Neural cell (in vitro differentiated cells): ENCODE measurements at regions not wholly inside any gene's neighbourhood (a gene's known extent, or its start where the extent isn't known, plus 50 kb on each side); places are given as distances from the start of the nearest gene placed in this dataset.

ENCODE experiments used
- H2AFZ ChIP-seq: fragments of 200-600, 300-800 bp; sonication (generic), shearing (Covaris generic); 2 replicates; pipeline ENCODE4 v1.6.0; 2014; ENCODE audit warnings: low read depth, mild to moderate bottlenecking, antibody characterized with exemption, low read length, moderate library complexity
- H3F3A ChIP-seq: fragments of 200-600 bp; shearing (Covaris generic); 2 replicates; pipeline ENCODE4 v1.6.1; 2016; ENCODE audit warnings: mild to moderate bottlenecking, moderate library complexity, mixed read lengths, antibody characterized with exemption, low read length; ENCODE audit not compliant: insufficient read depth, poor library complexity, severe bottlenecking
- H3K27ac ChIP-seq: fragments of 200-600, 300-800 bp; sonication (generic), shearing (Covaris generic); 2 replicates; pipeline ENCODE4 v1.5.1; 2014; ENCODE audit warnings: mild to moderate bottlenecking, low read length, moderate library complexity
- H3K27me3 ChIP-seq: fragments of 300-800, 200-600 bp; sonication (generic), shearing (Covaris generic); 2 replicates; pipeline ENCODE4 v1.6.0; 2014; ENCODE audit warnings: mild to moderate bottlenecking, low read depth, low read length, moderate library complexity; ENCODE audit not compliant: insufficient read depth
- H3K36me3 ChIP-seq: fragments of 300-800, 200-600 bp; sonication (generic), shearing (Covaris generic); 2 replicates; pipeline ENCODE4 v1.5.1; 2014; ENCODE audit warnings: mild to moderate bottlenecking, antibody characterized with exemption, low read length, moderate library complexity; ENCODE audit not compliant: insufficient read depth
- H3K4me2 ChIP-seq: fragments of 300-800, 200-600 bp; sonication (generic), shearing (Covaris generic); 2 replicates; pipeline ENCODE4 v1.6.0; 2014; ENCODE audit warnings: mild to moderate bottlenecking, low read length
- H3K4me3 ChIP-seq: fragments of 300-800, 200-600 bp; sonication (generic), shearing (Covaris generic); 2 replicates; pipeline ENCODE4 v1.5.1; 2014; ENCODE audit warnings: mild to moderate bottlenecking, low read length, moderate library complexity
- H3K79me2 ChIP-seq: fragments of 200-600 bp; shearing (Covaris generic); replicated peaks from 2 replicates; pipeline ENCODE4 v1.6.0; 2014; ENCODE audit warnings: mild to moderate bottlenecking, low read length, moderate library complexity; ENCODE audit not compliant: insufficient read depth
- H3K9ac ChIP-seq: fragments of 300-800, 200-600 bp; sonication (generic), shearing (Covaris generic); 2 replicates; pipeline ENCODE4 v1.6.1; 2016; ENCODE audit warnings: mild to moderate bottlenecking, low read length, mixed read lengths
- H3K9me2 ChIP-seq: fragments of 200-600 bp; shearing (Covaris generic); 2 replicates; pipeline ENCODE4 v1.6.1; 2016; ENCODE audit warnings: mild to moderate bottlenecking, low read length, mixed read lengths; ENCODE audit not compliant: insufficient read depth
- H3K9me3 ChIP-seq: fragments of 200-600, 300-800 bp; sonication (generic), shearing (Covaris generic); 2 replicates; pipeline ENCODE4 v1.6.1; 2016; ENCODE audit warnings: mild to moderate bottlenecking, mixed run types, low read length, moderate library complexity, mixed read lengths
- H4K20me1 ChIP-seq: fragments of 200-600 bp; shearing (Covaris generic); 2 replicates; pipeline ENCODE4 v1.6.1; 2016; ENCODE audit warnings: mild to moderate bottlenecking, mixed run types; ENCODE audit not compliant: insufficient read depth
- CTCF ChIP-seq: fragments of 450-650 bp; IDR thresholded peaks from 2 replicates; pipeline ENCODE4 v1.5.1; 2014; ENCODE audit warnings: antibody characterized with exemption, mild to moderate bottlenecking, moderate library complexity; ENCODE audit not compliant: poor library complexity, severe bottlenecking
- EP300 ChIP-seq: fragments of 450-650 bp; conservative IDR thresholded peaks from 2 replicates; pipeline ENCODE4 v1.6.1; 2014; ENCODE audit warnings: antibody characterized with exemption, mild to moderate bottlenecking, moderate library complexity; ENCODE audit not compliant: poor library complexity, severe bottlenecking
- EZH2 ChIP-seq: fragments of 200-600, 300-800 bp; shearing (Covaris generic), sonication (generic); IDR thresholded peaks from 2 replicates; pipeline ENCODE4 v1.6.1; 2014; ENCODE audit warnings: antibody characterized with exemption, low read length, borderline replicate concordance, mild to moderate bottlenecking; ENCODE audit not compliant: insufficient read depth, poor library complexity, severe bottlenecking
- MXI1 ChIP-seq: fragments of 450-650 bp; conservative IDR thresholded peaks from 2 replicates; pipeline ENCODE4 v1.6.1; 2014; ENCODE audit warnings: antibody characterized with exemption, mild to moderate bottlenecking; ENCODE audit not compliant: poor library complexity, severe bottlenecking
- POLR2AphosphoS5 ChIP-seq: IDR thresholded peaks from 2 replicates; pipeline ENCODE4 v1.6.1; 2012
- RAD21 ChIP-seq: fragments of 450-650 bp; conservative IDR thresholded peaks from 2 replicates; pipeline ENCODE4 v1.6.1; 2014; ENCODE audit warnings: antibody characterized with exemption, mild to moderate bottlenecking, moderate library complexity
- REST ChIP-seq: IDR thresholded peaks from 2 replicates; pipeline ENCODE4 v1.6.1; 2012; ENCODE audit warnings: borderline replicate concordance
- SMC3 ChIP-seq: fragments of 450-650 bp; conservative IDR thresholded peaks from 2 replicates; pipeline ENCODE4 v1.6.1; 2014; ENCODE audit warnings: antibody characterized with exemption, mild to moderate bottlenecking, moderate library complexity; ENCODE audit not compliant: poor library complexity
- TAF1 ChIP-seq: IDR thresholded peaks from 2 replicates; pipeline ENCODE4 v1.6.1; 2012; ENCODE audit warnings: low read depth

- no peak overlapping the region for H3K27ac ChIP-seq
- H3K9me2 ChIP-seq: no peaks in the 10 kb centered on the region
- no peaks in the 10 kb centered on the region for H3F3A ChIP-seq
- TF ChIP-seq REST (no peak), MXI1 (no peak), EP300 (no peak), POLR2AphosphoS5 (no peak), RAD21 (no peak), EZH2 (no peak), TAF1 (no peak), SMC3 (no peak), CTCF (no peak)
- H4K20me1 ChIP-seq: no peaks in the 10 kb centered on the region
- no peak overlapping the region for H3K4me3 ChIP-seq
- H3K36me3 ChIP-seq: no peaks in the 10 kb centered on the region
- H3K4me2 ChIP-seq: no peak overlapping the region
- no peaks in the 10 kb centered on the region for H3K79me2 ChIP-seq
- H3K27me3 ChIP-seq: no peaks in the 10 kb centered on the region
- H3K9me3 ChIP-seq: no peaks in the 10 kb centered on the region
- H3K9ac ChIP-seq: no peak overlapping the region
- no peak overlapping the region for H2AFZ ChIP-seq
These were observed 864.0 kb upstream of the ZEB2 start for GRCh38 chr2:145383961-145384360.

GRCh38 chr2:145380436-145381017 is 860.6 kb upstream of the ZEB2 start:
- Histone ChIP-seq H3K27me3 (no peaks in the 10 kb centered on the region), H3F3A (no peaks in the 10 kb centered on the region), H3K4me3 (no peak overlapping the region), H3K79me2 (no peaks in the 10 kb centered on the region), H2AFZ (no peak overlapping the region), H4K20me1 (no peaks in the 10 kb centered on the region), H3K9me3 (no peaks in the 10 kb centered on the region), H3K36me3 (no peaks in the 10 kb centered on the region), H3K9ac (no peak overlapping the region), H3K4me2 (no peak overlapping the region), H3K9me2 (no peaks in the 10 kb centered on the region), H3K27ac (no peak overlapping the region)
- TF ChIP-seq REST (no peak), RAD21 (no peak), MXI1 (no peak), EP300 (no peak), SMC3 (no peak), EZH2 (no peak), POLR2AphosphoS5 (no peak), TAF1 (no peak), CTCF (no peak)
